GM23248 (cell line): ENCODE measurements at regions not wholly inside any gene's neighbourhood (a gene's known extent, or its start where the extent isn't known, plus 50 kb on each side); places are given as distances from the start of the nearest gene placed in this dataset.

Experiments used
- DNase-seq: peaks from one replicate; pipeline ENCODE4 v3.0.0-alpha.2; 2015
- H2AFZ ChIP-seq: fragments of 200-600 bp; sonication (generic); 2 replicates; pipeline ENCODE4 v1.6.1; 2016; ENCODE audit warnings: antibody characterized with exemption
- H3F3A ChIP-seq: fragments of 200-600 bp; sonication (generic); 2 replicates; pipeline ENCODE4 v1.6.1; 2016; ENCODE audit warnings: mild to moderate bottlenecking, antibody characterized with exemption, mixed run types; ENCODE audit not compliant: insufficient read depth
- H3K27ac ChIP-seq: fragments of 200-600 bp; sonication (generic); 2 replicates; pipeline ENCODE4 v1.5.1; 2016; ENCODE audit warnings: mild to moderate bottlenecking
- H3K27me3 ChIP-seq: fragments of 200-600 bp; sonication (generic); replicated peaks from 2 replicates; pipeline ENCODE4 v1.6.1; 2016; ENCODE audit warnings: mild to moderate bottlenecking; ENCODE audit not compliant: insufficient read depth
- H3K36me3 ChIP-seq: fragments of 200-600 bp; sonication (generic); 2 replicates; pipeline ENCODE4 v1.6.1; 2016; ENCODE audit warnings: low read depth, mild to moderate bottlenecking
- H3K4me1 ChIP-seq: fragments of 200-600 bp; sonication (generic); 2 replicates; pipeline ENCODE4 v1.6.1; 2016; ENCODE audit warnings: mild to moderate bottlenecking; ENCODE audit not compliant: insufficient read depth
- H3K4me2 ChIP-seq: fragments of 200-600 bp; sonication (generic); one replicate; pipeline ENCODE4 v1.6.1; 2016; ENCODE audit warnings: mild to moderate bottlenecking; ENCODE audit not compliant: unreplicated experiment
- H3K4me3 ChIP-seq: fragments of 200-600 bp; sonication (generic); 2 replicates; pipeline ENCODE4 v1.5.1; 2016; ENCODE audit warnings: mild to moderate bottlenecking
- H3K79me2 ChIP-seq: fragments of 200-600 bp; sonication (generic); 2 replicates; pipeline ENCODE4 v1.6.1; 2016; ENCODE audit warnings: mild to moderate bottlenecking; ENCODE audit not compliant: insufficient read depth
- H3K9ac ChIP-seq: fragments of 200-600 bp; sonication (generic); 2 replicates; pipeline ENCODE4 v1.6.1; 2016; ENCODE audit warnings: mild to moderate bottlenecking
- H3K9me2 ChIP-seq: fragments of 200-600 bp; sonication (generic); 2 replicates; pipeline ENCODE4 v1.6.1; 2016; ENCODE audit warnings: mixed run types, mild to moderate bottlenecking, moderate library complexity; ENCODE audit not compliant: insufficient read depth
- H3K9me3 ChIP-seq: fragments of 200-600 bp; sonication (generic); one replicate; pipeline ENCODE4 v1.6.1; 2017; ENCODE audit warnings: low read depth
- H4K20me1 ChIP-seq: fragments of 200-600 bp; sonication (generic); 2 replicates; pipeline ENCODE4 v1.6.0; 2016; ENCODE audit not compliant: insufficient read depth
- EZH2 ChIP-seq: fragments of 200-600 bp; sonication (generic); IDR thresholded peaks from 2 replicates; pipeline ENCODE4 v1.6.1; 2018; ENCODE audit warnings: antibody characterized with exemption, mild to moderate bottlenecking; ENCODE audit not compliant: insufficient read depth, poor library complexity, severe bottlenecking
- EZH2phosphoT487 ChIP-seq: fragments of 200-600 bp; sonication (generic); IDR thresholded peaks from 2 replicates; pipeline ENCODE4 v1.6.1; 2018; ENCODE audit warnings: antibody characterized with exemption, moderate library complexity, mild to moderate bottlenecking, low read depth; ENCODE audit not compliant: insufficient read depth
- WGBS, 2 experiments: methylation state at CpG; one replicate each; pipeline ENCODE4 v1.1.6; 2015 to 2017; ENCODE audit warnings: low lambda C conversion rate in 2 of 2, low coverage in 1 of 2; ENCODE audit errors: missing lambda C conversion rate in 2 of 2; 5-methylcytosine and 5-hydroxymethylcytosine counted together
- in situ Hi-C: fragments of 300-500 bp; cut with MboI; formaldehyde crosslinking; loops from 2 replicates; pipeline ENCODE4 v1.15.0; 2020

GRCh38 chrX:8913655-8914409 is 112.6 kb upstream of the FAM9A start:
- peak overlapping the region; percentile 37 for H3K4me3 ChIP-seq
- WGBS, 2 experiments, result 3 to 10% methylated on average over 6 of the region's 6 CpGs

GRCh38 chrX:8907688-8908087 is 106.5 kb upstream of the FAM9A start:
- H3K9me3 ChIP-seq, result no peaks in the 10 kb centered on the region
- H4K20me1 ChIP-seq, result no peaks in the 10 kb centered on the region
- H3K4me1 ChIP-seq, result no peaks in the 10 kb centered on the region
- no peak overlapping the region for H3K9ac ChIP-seq
- H3K9me2 ChIP-seq, result no peaks in the 10 kb centered on the region
- no peak overlapping the region for H3K27ac ChIP-seq
- no peak overlapping the region for H3K4me3 ChIP-seq
- no peak overlapping the region for H3K4me2 ChIP-seq
- no peaks in the 10 kb centered on the region for H3F3A ChIP-seq
- H3K79me2 ChIP-seq, result no peaks in the 10 kb centered on the region
- in situ Hi-C loops, result no loop called here
- 45 to 68% methylated on average over 2 of the region's 2 CpGs for WGBS, 2 experiments
- H2AFZ ChIP-seq, result no peak overlapping the region
- DNase-seq, result no peak
- H3K27me3 ChIP-seq, result no peaks in the 10 kb centered on the region
- TF ChIP-seq EZH2 (no peak), EZH2phosphoT487 (no peak)
- no peaks in the 10 kb centered on the region for H3K36me3 ChIP-seq

More at GRCh38 chrX:8913655-8914409, 112.6 kb upstream of the FAM9A start:
- no peaks in the 10 kb centered on the region for H3K9me3 ChIP-seq
- H3K27ac ChIP-seq, result peak overlapping the region; percentile 79
- TF ChIP-seq EZH2phosphoT487 (no peak), EZH2 (no peak)
- H3K9me2 ChIP-seq, result no peaks in the 10 kb centered on the region
- in situ Hi-C loops, result no loop called here
- H3F3A ChIP-seq, result peaks cover 21% of the 10 kb centered on the region
- peak; percentile 81 for DNase-seq
- no peaks in the 10 kb centered on the region for H4K20me1 ChIP-seq
- no peaks in the 10 kb centered on the region for H3K36me3 ChIP-seq
- no peaks in the 10 kb centered on the region for H3K79me2 ChIP-seq
- peak overlapping the region; percentile 38; the same call in 1 of the 2 replicates for H3K9ac ChIP-seq
- H3K4me2 ChIP-seq, result peak overlapping the region; percentile 65
- H3K4me1 ChIP-seq, result peaks cover 18% of the 10 kb centered on the region
- H3K27me3 ChIP-seq, result no peaks in the 10 kb centered on the region
- H2AFZ ChIP-seq, result 0 out of 2 replicates have a peak overlapping the region, but pooled peaks have one; percentile 33

- H3K27ac ChIP-seq, result no peak overlapping the region
- TF ChIP-seq EZH2phosphoT487 (no peak), EZH2 (no peak)
- no peaks in the 10 kb centered on the region for H3K79me2 ChIP-seq
- no peak overlapping the region for H2AFZ ChIP-seq
- H4K20me1 ChIP-seq, result no peaks in the 10 kb centered on the region
- 19 to 22% methylated on average over 9 of the region's 9 CpGs for WGBS, 2 experiments
- H3F3A ChIP-seq, result no peaks in the 10 kb centered on the region
- H3K9me3 ChIP-seq, result no peaks in the 10 kb centered on the region
- no peaks in the 10 kb centered on the region for H3K27me3 ChIP-seq
- no peak overlapping the region for H3K4me2 ChIP-seq
- H3K4me1 ChIP-seq, result no peaks in the 10 kb centered on the region
- in situ Hi-C loops, result no loop called here
- DNase-seq, result peak; percentile 20
- no peaks in the 10 kb centered on the region for H3K36me3 ChIP-seq
- no peak overlapping the region for H3K4me3 ChIP-seq
- no peaks in the 10 kb centered on the region for H3K9me2 ChIP-seq
- H3K9ac ChIP-seq, result no peak overlapping the region
These were observed 105.2 kb upstream of the FAM9A start for GRCh38 chrX:8906299-8906938.

- H3K36me3 ChIP-seq, result no peaks in the 10 kb centered on the region
- H3K27me3 ChIP-seq, result no peaks in the 10 kb centered on the region
- no peak overlapping the region for H3K9ac ChIP-seq
- no peaks in the 10 kb centered on the region for H3K79me2 ChIP-seq
- no peaks in the 10 kb centered on the region for H3K9me2 ChIP-seq
- 1 to 10% methylated on average over 3 to 4 of the region's 4 CpGs for WGBS, 2 experiments
- TF ChIP-seq EZH2, result no peak
- TF ChIP-seq EZH2phosphoT487, result no peak
- in situ Hi-C loops, result no loop called here
- peak; percentile 56 for DNase-seq
- no peaks in the 10 kb centered on the region for H3F3A ChIP-seq
- H4K20me1 ChIP-seq, result no peaks in the 10 kb centered on the region
- H3K4me3 ChIP-seq, result no peak overlapping the region
- no peaks in the 10 kb centered on the region for H3K4me1 ChIP-seq
- H3K4me2 ChIP-seq, result no peak overlapping the region
- no peaks in the 10 kb centered on the region for H3K9me3 ChIP-seq
- no peak overlapping the region for H2AFZ ChIP-seq
- no peak overlapping the region for H3K27ac ChIP-seq
These were observed 96.1 kb upstream of the FAM9A start for GRCh38 chrX:8897259-8897658.
